GM12872 (cell line): ENCODE measurements at regions not wholly inside any gene's neighbourhood (a gene's known extent, or its start where the extent isn't known, plus 50 kb on each side); places are given as distances from the start of the nearest gene placed in this dataset.

ENCODE experiments used
- TF ChIP-seq, protein P1 (sequence below): IDR thresholded peaks from 3 replicates; pipeline ENCODE4 v1.5.1; 2011; ENCODE audit warnings: low read depth, mild to moderate bottlenecking, low read length, moderate library complexity; ENCODE audit not compliant: insufficient read depth

DNA sequence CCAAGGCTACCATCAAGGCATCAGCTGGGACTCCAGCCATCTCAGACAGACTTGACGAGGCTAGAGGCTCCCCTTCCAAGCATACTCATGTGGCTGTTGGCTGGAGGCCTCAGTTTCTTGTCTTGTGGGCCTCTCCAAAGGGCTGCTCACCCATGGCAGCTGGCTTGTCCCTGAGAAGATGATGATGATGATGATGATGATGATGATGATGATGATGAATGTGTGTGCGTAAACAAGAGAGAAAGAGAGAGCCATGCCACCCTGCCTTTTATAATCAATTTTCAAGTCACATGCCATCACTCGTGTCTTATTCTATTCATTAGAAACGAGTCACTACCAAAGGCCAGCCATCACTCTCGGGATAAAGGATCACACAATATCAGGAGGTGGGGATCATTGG lies 60.5 kb upstream of the ADGRG2 start:
- TF ChIP-seq, protein P1, sequence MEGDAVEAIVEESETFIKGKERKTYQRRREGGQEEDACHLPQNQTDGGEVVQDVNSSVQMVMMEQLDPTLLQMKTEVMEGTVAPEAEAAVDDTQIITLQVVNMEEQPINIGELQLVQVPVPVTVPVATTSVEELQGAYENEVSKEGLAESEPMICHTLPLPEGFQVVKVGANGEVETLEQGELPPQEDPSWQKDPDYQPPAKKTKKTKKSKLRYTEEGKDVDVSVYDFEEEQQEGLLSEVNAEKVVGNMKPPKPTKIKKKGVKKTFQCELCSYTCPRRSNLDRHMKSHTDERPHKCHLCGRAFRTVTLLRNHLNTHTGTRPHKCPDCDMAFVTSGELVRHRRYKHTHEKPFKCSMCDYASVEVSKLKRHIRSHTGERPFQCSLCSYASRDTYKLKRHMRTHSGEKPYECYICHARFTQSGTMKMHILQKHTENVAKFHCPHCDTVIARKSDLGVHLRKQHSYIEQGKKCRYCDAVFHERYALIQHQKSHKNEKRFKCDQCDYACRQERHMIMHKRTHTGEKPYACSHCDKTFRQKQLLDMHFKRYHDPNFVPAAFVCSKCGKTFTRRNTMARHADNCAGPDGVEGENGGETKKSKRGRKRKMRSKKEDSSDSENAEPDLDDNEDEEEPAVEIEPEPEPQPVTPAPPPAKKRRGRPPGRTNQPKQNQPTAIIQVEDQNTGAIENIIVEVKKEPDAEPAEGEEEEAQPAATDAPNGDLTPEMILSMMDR: no peak

DNA sequence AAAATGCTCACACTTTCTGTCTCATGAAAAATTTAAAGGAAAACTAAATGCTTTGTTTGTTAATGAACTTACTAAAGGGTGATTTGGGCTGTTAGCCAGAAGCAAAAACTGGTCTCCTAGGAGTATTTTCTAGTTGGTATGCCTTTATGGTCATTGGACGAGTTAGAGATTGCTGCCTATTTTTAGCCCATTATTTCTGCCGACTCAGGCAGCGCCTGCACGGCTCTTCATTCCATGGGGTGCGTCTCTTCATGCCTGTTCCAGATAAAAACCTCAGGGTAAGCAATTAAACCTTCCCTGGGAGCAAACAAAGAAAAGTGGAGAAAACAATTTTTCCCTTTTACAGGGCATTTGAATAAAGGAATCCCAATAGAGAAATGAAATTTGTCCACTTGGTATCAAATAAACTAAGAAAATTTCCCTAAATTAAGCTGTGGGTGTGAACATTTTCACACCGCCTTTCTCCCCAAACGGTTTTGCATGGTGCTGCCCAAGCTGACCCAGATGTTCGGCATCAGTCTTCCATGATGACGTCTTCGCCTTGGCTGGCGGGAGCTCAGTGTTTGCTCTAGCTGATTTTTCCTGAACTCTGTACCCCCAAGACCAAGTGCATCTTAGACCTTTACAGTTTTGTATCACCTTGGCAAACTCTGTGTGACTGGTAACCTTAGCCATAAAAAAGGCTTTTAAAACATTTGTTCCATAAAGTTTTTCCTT lies 61.7 kb upstream of the ADGRG2 start:
- TF ChIP-seq, protein P1: no peak

DNA sequence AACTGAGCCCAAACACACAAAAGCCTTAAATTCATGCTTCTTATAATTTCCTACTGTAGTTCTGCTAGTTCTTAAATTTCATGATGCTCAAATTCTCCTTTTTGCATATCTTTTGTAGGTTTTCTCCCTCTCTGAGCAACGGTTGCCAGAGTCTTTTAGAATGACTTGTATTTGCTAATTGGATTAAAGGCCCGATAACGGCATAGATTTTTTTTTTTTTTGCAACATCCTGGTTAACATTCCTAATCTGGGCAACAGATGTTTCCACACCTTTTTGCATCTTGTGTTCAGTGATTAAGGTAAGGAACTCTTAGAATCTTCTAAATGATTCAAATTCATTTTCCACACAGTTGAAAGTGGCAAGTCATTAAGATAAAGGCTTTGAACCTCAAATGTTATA lies 66.3 kb upstream of the ADGRG2 start:
- TF ChIP-seq, protein P1: no peak

DNA sequence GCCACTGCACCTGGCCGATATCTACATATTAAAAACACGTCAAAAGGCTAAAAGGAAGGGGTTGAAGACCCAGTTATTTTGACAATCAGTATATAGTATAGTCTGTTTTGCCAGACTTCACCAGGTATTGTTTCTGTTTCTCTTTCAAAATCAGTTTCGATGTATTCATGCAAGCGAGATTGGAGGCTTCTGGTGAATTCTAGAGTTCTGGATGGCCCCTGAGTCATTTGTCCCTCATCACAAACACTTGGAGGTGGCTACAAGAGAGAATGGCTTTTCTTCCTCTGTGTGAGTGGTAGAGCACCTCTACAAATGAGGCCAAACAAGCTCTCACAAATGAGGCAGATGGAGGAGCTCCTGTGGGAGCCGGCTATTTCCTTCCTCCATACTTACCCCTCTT lies 68.6 kb upstream of the ADGRG2 start:
- TF ChIP-seq, protein P1: no peak

DNA sequence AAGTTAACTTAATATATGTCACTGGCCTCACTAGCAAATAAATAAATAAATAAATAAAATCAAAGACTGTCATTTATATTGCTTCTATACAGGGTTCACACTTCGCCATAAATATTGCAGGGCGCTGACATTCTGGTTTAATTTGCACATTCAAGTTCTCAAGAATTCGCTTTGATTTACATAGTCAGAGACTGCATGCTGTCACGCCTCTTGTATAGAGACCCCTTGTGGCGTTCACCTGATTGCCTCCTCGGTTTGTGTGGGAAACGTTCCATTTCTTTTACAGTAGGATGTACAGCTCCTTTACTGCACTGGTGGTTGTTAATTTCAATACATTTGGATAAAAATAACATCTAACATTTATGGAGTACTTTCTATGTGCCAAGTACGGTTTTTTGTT lies 71.3 kb upstream of the ADGRG2 start:
- TF ChIP-seq, protein P1: no peak

DNA sequence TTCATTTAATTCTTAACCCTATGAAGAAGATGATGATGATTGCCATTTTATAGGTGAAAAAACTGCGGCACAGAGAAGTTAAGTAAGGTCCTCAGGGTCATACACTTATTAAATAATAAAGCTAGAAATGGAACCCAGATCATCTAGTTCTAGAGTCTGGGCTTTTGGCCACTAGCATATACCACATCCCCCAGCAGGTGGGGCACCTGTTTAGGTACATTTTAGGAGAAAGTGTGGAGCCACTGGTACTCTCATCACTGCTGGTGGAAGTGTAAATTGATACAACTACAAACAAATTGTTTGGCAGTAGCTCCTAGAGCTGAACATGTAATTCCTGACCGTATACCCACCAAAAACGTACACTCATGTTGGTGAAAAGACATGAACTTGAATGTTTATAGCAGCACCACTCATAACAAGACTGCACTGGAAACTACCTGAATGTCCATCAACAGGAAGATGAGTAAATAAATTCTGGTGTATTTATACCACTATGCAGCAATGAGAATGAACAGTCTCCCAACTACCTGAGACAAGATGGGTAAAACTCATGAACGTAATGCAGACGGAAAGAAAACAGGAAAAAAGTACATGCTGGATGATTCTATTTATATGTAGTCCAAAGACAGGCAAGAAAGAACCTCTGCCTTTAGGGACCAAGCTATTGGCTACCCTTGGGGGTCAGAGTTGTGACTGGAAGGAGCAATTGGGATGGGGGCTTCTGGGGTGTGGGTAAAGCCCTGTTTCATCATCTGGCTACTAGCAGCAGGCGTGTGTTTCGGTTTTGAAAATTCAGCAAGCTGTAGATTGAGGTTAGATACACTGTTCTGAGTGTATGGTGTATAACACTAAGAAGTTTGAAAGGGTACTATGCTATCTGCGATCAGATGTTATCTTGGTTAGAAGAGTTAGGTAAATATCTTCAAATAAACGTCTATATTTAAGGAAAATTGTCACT lies 72.3 kb upstream of the ADGRG2 start:
- TF ChIP-seq, protein P1: peak; percentile 20; the same call in 1 of the 3 replicates

DNA sequence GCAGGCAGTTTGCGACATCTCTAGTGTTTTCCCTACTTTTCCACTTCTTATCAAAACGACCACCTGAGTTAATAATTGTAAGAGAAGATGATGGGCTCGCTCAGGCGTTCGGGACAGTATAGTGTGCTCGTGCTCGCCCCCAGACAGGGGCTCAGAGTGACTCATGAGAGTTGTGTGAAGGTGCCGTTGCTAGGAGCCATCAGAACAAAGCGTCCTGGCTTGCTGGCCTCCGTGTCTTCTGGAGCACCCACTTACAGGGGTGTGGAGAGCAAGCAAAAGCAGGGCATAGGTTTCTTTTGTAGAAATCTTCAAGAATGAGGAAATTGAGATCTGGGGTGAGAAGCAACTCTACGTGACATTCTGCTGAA lies 73.0 kb upstream of the ADGRG2 start:
- TF ChIP-seq, protein P1: no peak
